ENCODE measurements at regions not wholly inside any gene's neighbourhood (a gene's known extent, or its start where the extent isn't known, plus 50 kb on each side); places are given as distances from the start of the nearest gene placed in this dataset.

DNA sequence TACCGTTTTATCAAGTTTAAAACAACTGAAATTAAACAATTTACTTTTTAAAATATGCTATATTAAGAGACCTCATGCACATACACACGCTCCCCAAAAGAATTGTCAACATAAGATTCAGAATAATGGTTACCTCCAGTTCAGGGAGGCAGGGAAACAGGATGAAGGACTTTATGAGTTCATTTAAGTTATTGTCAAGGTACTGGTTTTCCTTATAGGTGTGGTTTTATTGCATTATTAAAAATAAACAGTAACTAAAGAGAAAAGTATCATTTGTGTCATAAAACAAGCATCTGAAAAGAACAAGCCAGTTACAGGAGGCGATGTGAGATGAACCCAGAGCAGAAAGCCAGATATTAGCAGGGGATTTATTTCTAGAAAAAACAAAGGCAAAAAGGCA is 2376.7 kb downstream of the MAT2B start:
- H3K9ac ChIP-seq (ENCODE audit: low read depth in 1 of 2, low read length in 2 of 2), result no peak overlapping the region
- no peak overlapping the region for H3K27ac ChIP-seq (ENCODE audit: low read depth in 1 of 2, low read length in 2 of 2)
- WGBS, result 61% methylated on average over 3 of the region's 3 CpGs
- H3K27me3 ChIP-seq (ENCODE audit: control insufficient read depth in 4 of 4, insufficient read depth in 4 of 4, low read length in 3 of 4), result no peaks in the 10 kb centered on the region
- TF ChIP-seq YY1 (IDR thresholded peaks at IDR 0.05) (no peak), NR2F2 (IDR thresholded peaks at IDR 0.05) (no peak), JUND (IDR thresholded peaks at IDR 0.05) (no peak), RXRA (IDR thresholded peaks at IDR 0.05) (no peak), HNF4A (conservative IDR thresholded peaks at IDR 0.05) (no peak), EGR1 (IDR thresholded peaks at IDR 0.05; ENCODE audit: low read depth in 2 of 2) (no peak), TAF1 (conservative IDR thresholded peaks at IDR 0.05) (no peak)
- TF ChIP-seq, protein P1, sequence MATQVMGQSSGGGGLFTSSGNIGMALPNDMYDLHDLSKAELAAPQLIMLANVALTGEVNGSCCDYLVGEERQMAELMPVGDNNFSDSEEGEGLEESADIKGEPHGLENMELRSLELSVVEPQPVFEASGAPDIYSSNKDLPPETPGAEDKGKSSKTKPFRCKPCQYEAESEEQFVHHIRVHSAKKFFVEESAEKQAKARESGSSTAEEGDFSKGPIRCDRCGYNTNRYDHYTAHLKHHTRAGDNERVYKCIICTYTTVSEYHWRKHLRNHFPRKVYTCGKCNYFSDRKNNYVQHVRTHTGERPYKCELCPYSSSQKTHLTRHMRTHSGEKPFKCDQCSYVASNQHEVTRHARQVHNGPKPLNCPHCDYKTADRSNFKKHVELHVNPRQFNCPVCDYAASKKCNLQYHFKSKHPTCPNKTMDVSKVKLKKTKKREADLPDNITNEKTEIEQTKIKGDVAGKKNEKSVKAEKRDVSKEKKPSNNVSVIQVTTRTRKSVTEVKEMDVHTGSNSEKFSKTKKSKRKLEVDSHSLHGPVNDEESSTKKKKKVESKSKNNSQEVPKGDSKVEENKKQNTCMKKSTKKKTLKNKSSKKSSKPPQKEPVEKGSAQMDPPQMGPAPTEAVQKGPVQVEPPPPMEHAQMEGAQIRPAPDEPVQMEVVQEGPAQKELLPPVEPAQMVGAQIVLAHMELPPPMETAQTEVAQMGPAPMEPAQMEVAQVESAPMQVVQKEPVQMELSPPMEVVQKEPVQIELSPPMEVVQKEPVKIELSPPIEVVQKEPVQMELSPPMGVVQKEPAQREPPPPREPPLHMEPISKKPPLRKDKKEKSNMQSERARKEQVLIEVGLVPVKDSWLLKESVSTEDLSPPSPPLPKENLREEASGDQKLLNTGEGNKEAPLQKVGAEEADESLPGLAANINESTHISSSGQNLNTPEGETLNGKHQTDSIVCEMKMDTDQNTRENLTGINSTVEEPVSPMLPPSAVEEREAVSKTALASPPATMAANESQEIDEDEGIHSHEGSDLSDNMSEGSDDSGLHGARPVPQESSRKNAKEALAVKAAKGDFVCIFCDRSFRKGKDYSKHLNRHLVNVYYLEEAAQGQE (IDR thresholded peaks at IDR 0.05), result no peak
- TF ChIP-seq, protein P2, sequence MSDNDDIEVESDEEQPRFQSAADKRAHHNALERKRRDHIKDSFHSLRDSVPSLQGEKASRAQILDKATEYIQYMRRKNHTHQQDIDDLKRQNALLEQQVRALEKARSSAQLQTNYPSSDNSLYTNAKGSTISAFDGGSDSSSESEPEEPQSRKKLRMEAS (IDR thresholded peaks at IDR 0.05), result no peak
- TF ChIP-seq, protein P3, sequence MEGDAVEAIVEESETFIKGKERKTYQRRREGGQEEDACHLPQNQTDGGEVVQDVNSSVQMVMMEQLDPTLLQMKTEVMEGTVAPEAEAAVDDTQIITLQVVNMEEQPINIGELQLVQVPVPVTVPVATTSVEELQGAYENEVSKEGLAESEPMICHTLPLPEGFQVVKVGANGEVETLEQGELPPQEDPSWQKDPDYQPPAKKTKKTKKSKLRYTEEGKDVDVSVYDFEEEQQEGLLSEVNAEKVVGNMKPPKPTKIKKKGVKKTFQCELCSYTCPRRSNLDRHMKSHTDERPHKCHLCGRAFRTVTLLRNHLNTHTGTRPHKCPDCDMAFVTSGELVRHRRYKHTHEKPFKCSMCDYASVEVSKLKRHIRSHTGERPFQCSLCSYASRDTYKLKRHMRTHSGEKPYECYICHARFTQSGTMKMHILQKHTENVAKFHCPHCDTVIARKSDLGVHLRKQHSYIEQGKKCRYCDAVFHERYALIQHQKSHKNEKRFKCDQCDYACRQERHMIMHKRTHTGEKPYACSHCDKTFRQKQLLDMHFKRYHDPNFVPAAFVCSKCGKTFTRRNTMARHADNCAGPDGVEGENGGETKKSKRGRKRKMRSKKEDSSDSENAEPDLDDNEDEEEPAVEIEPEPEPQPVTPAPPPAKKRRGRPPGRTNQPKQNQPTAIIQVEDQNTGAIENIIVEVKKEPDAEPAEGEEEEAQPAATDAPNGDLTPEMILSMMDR (IDR thresholded peaks at IDR 0.05; ENCODE audit: low read depth, low read length, missing input control), result no peak
- TF ChIP-seq, protein P4, sequence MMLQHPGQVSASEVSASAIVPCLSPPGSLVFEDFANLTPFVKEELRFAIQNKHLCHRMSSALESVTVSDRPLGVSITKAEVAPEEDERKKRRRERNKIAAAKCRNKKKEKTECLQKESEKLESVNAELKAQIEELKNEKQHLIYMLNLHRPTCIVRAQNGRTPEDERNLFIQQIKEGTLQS (IDR thresholded peaks at IDR 0.05), result no peak
- no peak for DNase-seq (ENCODE audit: low spot score)
- no peak overlapping the region for H3K4me3 ChIP-seq (ENCODE audit: low read depth in 1 of 3, low read length in 3 of 3)
- H3K9me3 ChIP-seq (ENCODE audit: control insufficient read depth in 4 of 4, low read length in 3 of 4), result no peaks in the 10 kb centered on the region
- no peaks in the 10 kb centered on the region for H3K36me3 ChIP-seq (ENCODE audit: control insufficient read depth in 4 of 4, insufficient read depth in 3 of 4, low read depth in 1 of 4, low read length in 3 of 4)
- no peaks in the 10 kb centered on the region for H3K4me1 ChIP-seq (ENCODE audit: control insufficient read depth in 4 of 4, insufficient read depth in 4 of 4, low read length in 3 of 4)

DNA sequence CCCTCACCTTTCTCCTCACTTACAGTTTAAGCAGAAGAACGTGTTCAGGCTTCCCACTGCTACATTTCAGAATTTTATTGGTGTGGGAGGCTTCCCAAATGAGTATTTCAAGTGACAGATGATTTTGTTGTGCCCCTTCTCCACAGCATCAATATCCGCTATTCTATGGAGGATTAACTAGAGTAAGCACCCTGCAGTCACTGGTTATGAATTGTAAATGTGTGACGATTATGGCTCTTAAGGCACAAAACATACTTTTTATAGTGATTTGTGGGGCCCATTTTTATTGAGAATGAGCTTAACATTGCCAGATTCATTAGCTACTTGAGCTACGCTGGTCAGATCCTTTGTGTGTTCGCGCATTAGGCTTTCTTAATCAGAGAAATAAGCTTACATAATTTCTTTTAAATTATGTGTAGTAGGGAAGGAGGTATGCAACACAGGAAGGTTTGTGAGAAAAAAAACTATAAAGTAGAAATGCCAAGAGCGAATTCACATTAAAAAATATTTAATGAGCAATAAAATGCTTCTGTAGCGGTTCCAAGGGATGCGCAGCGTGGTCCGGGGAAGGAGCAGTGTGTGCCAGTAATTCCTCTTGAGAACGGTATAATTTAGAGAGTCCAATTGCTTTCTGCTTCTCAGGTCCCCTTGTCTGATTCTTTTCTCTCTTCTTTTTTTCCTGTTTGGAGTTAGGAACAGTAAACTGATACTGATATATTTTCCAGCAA is 2380.4 kb downstream of the MAT2B start:
- Histone ChIP-seq H3K9ac (ENCODE audit: low read depth in 1 of 2, low read length in 2 of 2) (no peak overlapping the region), H3K4me1 (ENCODE audit: control insufficient read depth in 4 of 4, insufficient read depth in 4 of 4, low read length in 3 of 4) (no peaks in the 10 kb centered on the region), H3K27ac (ENCODE audit: low read depth in 1 of 2, low read length in 2 of 2) (no peak overlapping the region), H3K4me3 (ENCODE audit: low read depth in 1 of 3, low read length in 3 of 3) (no peak overlapping the region), H3K36me3 (ENCODE audit: control insufficient read depth in 4 of 4, insufficient read depth in 3 of 4, low read depth in 1 of 4, low read length in 3 of 4) (no peaks in the 10 kb centered on the region), H3K9me3 (ENCODE audit: control insufficient read depth in 4 of 4, low read length in 3 of 4) (no peaks in the 10 kb centered on the region), H3K27me3 (ENCODE audit: control insufficient read depth in 4 of 4, insufficient read depth in 4 of 4, low read length in 3 of 4) (no peaks in the 10 kb centered on the region)
- TF ChIP-seq, protein P4 (IDR thresholded peaks at IDR 0.05), result no peak
- DNase-seq (ENCODE audit: low spot score), result no peak
- 83% methylated on average over 12 of the region's 12 CpGs for WGBS

All from liver (tissue), 8 donors.